OCI-LY7 (cell line): ENCODE measurements at regions not wholly inside any gene's neighbourhood (a gene's known extent, or its start where the extent isn't known, plus 50 kb on each side); places are given as distances from the start of the nearest gene placed in this dataset.

Source experiments
- CTCF ChIP-seq: fragments of 200-600 bp; sonication (generic); conservative IDR thresholded peaks from 2 replicates; pipeline ENCODE4 v1.5.1; 2014; ENCODE audit warnings: mild to moderate bottlenecking, antibody characterized with exemption, low read length, moderate library complexity, mixed read lengths
- EZH2phosphoT487 ChIP-seq: fragments of 200-600 bp; sonication (generic); IDR thresholded peaks from 2 replicates; pipeline ENCODE4 v1.6.1; 2018; ENCODE audit warnings: low read depth, borderline replicate concordance, mild to moderate bottlenecking, mixed run types, antibody characterized with exemption, low read length, moderate library complexity, mixed read lengths

DNA sequence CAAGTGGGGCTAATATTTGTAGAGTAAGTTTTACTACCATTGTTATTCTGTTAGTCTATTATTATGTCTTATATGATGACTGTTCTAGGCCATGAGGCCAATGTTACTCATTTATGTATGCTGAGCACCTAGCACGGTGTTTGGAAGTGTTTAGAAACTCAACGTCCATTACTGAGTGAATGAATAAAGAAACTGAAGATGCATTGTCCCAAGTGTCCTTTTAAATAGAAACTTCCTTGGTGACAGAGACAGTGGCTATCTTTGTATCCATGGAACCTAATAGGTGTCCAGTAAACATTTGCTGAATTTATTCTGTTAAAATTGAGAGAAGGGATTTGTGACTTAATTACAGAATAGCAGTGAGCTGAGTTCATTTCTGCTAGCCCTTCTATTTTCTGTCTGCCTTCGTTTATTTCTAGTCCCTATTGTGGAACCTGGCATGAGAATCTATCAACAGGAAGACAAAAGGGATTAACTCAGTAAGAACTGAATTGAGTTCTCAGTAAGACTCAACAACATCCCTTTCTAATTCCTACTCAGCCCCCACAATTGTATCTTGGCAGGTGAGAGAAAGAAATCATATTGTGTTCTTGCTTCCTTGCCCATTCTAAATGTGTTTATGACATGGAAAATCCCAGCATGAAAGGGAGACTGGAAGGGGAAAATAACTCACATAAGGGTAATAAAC, 246.6 kb upstream of the LRRC3B start:
- TF ChIP-seq EZH2phosphoT487 (no peak), CTCF (no peak)
